Neural cell (in vitro differentiated cells): ENCODE measurements at regions not wholly inside any gene's neighbourhood (a gene's known extent, or its start where the extent isn't known, plus 50 kb on each side); places are given as distances from the start of the nearest gene placed in this dataset.
"Not testable (repeated sequence)": the region's sequence is repeated elsewhere in the genome, so short reads cannot be mapped to it uniquely, and the experiment has no call there.

Source experiments
- H2AFZ ChIP-seq: fragments of 200-600, 300-800 bp; sonication (generic), shearing (Covaris generic); 2 replicates; pipeline ENCODE4 v1.6.0; 2014; ENCODE audit warnings: low read depth, mild to moderate bottlenecking, antibody characterized with exemption, low read length, moderate library complexity
- H3F3A ChIP-seq: fragments of 200-600 bp; shearing (Covaris generic); 2 replicates; pipeline ENCODE4 v1.6.1; 2016; ENCODE audit warnings: mild to moderate bottlenecking, moderate library complexity, mixed read lengths, antibody characterized with exemption, low read length; ENCODE audit not compliant: insufficient read depth, poor library complexity, severe bottlenecking
- H3K27ac ChIP-seq: fragments of 200-600, 300-800 bp; sonication (generic), shearing (Covaris generic); 2 replicates; pipeline ENCODE4 v1.5.1; 2014; ENCODE audit warnings: mild to moderate bottlenecking, low read length, moderate library complexity
- H3K27me3 ChIP-seq: fragments of 300-800, 200-600 bp; sonication (generic), shearing (Covaris generic); 2 replicates; pipeline ENCODE4 v1.6.0; 2014; ENCODE audit warnings: mild to moderate bottlenecking, low read depth, low read length, moderate library complexity; ENCODE audit not compliant: insufficient read depth
- H3K36me3 ChIP-seq: fragments of 300-800, 200-600 bp; sonication (generic), shearing (Covaris generic); 2 replicates; pipeline ENCODE4 v1.5.1; 2014; ENCODE audit warnings: mild to moderate bottlenecking, antibody characterized with exemption, low read length, moderate library complexity; ENCODE audit not compliant: insufficient read depth
- H3K4me2 ChIP-seq: fragments of 300-800, 200-600 bp; sonication (generic), shearing (Covaris generic); 2 replicates; pipeline ENCODE4 v1.6.0; 2014; ENCODE audit warnings: mild to moderate bottlenecking, low read length
- H3K4me3 ChIP-seq: fragments of 300-800, 200-600 bp; sonication (generic), shearing (Covaris generic); 2 replicates; pipeline ENCODE4 v1.5.1; 2014; ENCODE audit warnings: mild to moderate bottlenecking, low read length, moderate library complexity
- H3K79me2 ChIP-seq: fragments of 200-600 bp; shearing (Covaris generic); replicated peaks from 2 replicates; pipeline ENCODE4 v1.6.0; 2014; ENCODE audit warnings: mild to moderate bottlenecking, low read length, moderate library complexity; ENCODE audit not compliant: insufficient read depth
- H3K9ac ChIP-seq: fragments of 300-800, 200-600 bp; sonication (generic), shearing (Covaris generic); 2 replicates; pipeline ENCODE4 v1.6.1; 2016; ENCODE audit warnings: mild to moderate bottlenecking, low read length, mixed read lengths
- H3K9me2 ChIP-seq: fragments of 200-600 bp; shearing (Covaris generic); 2 replicates; pipeline ENCODE4 v1.6.1; 2016; ENCODE audit warnings: mild to moderate bottlenecking, low read length, mixed read lengths; ENCODE audit not compliant: insufficient read depth
- H3K9me3 ChIP-seq: fragments of 200-600, 300-800 bp; sonication (generic), shearing (Covaris generic); 2 replicates; pipeline ENCODE4 v1.6.1; 2016; ENCODE audit warnings: mild to moderate bottlenecking, mixed run types, low read length, moderate library complexity, mixed read lengths
- H4K20me1 ChIP-seq: fragments of 200-600 bp; shearing (Covaris generic); 2 replicates; pipeline ENCODE4 v1.6.1; 2016; ENCODE audit warnings: mild to moderate bottlenecking, mixed run types; ENCODE audit not compliant: insufficient read depth
- EP300 ChIP-seq: fragments of 450-650 bp; conservative IDR thresholded peaks from 2 replicates; pipeline ENCODE4 v1.6.1; 2014; ENCODE audit warnings: antibody characterized with exemption, mild to moderate bottlenecking, moderate library complexity; ENCODE audit not compliant: poor library complexity, severe bottlenecking
- EZH2 ChIP-seq: fragments of 200-600, 300-800 bp; shearing (Covaris generic), sonication (generic); IDR thresholded peaks from 2 replicates; pipeline ENCODE4 v1.6.1; 2014; ENCODE audit warnings: antibody characterized with exemption, low read length, borderline replicate concordance, mild to moderate bottlenecking; ENCODE audit not compliant: insufficient read depth, poor library complexity, severe bottlenecking
- POLR2AphosphoS5 ChIP-seq: IDR thresholded peaks from 2 replicates; pipeline ENCODE4 v1.6.1; 2012
- RAD21 ChIP-seq: fragments of 450-650 bp; conservative IDR thresholded peaks from 2 replicates; pipeline ENCODE4 v1.6.1; 2014; ENCODE audit warnings: antibody characterized with exemption, mild to moderate bottlenecking, moderate library complexity
- SMC3 ChIP-seq: fragments of 450-650 bp; conservative IDR thresholded peaks from 2 replicates; pipeline ENCODE4 v1.6.1; 2014; ENCODE audit warnings: antibody characterized with exemption, mild to moderate bottlenecking, moderate library complexity; ENCODE audit not compliant: poor library complexity
- TAF1 ChIP-seq: IDR thresholded peaks from 2 replicates; pipeline ENCODE4 v1.6.1; 2012; ENCODE audit warnings: low read depth
- TF ChIP-seq, protein P1 (sequence below): IDR thresholded peaks from 2 replicates; pipeline ENCODE4 v1.6.1; 2012; ENCODE audit warnings: borderline replicate concordance
- TF ChIP-seq, protein P2 (sequence below): fragments of 450-650 bp; IDR thresholded peaks from 2 replicates; pipeline ENCODE4 v1.5.1; 2014; ENCODE audit warnings: antibody characterized with exemption, mild to moderate bottlenecking, moderate library complexity; ENCODE audit not compliant: poor library complexity, severe bottlenecking

DNA sequence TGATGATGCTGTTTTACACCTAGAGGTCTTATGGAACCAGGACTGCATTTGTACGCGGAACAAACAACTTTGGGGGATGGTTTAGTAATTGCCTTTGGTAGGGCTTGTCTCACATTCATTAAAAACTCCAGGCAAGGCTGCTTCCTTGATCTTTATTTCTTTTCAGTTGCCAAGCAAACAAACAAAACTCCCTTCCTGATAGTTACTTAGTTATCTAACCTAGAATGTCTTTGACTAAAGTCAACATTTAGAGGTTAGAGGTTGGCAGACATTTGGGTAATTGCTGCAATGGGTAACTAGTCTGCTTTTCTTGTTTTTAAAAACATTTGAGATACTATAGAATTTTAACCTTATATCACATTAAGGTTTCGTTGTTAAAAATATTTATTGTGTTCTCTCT lies 500.9 kb upstream of the PTBP2 start:
- TF ChIP-seq, protein P1, sequence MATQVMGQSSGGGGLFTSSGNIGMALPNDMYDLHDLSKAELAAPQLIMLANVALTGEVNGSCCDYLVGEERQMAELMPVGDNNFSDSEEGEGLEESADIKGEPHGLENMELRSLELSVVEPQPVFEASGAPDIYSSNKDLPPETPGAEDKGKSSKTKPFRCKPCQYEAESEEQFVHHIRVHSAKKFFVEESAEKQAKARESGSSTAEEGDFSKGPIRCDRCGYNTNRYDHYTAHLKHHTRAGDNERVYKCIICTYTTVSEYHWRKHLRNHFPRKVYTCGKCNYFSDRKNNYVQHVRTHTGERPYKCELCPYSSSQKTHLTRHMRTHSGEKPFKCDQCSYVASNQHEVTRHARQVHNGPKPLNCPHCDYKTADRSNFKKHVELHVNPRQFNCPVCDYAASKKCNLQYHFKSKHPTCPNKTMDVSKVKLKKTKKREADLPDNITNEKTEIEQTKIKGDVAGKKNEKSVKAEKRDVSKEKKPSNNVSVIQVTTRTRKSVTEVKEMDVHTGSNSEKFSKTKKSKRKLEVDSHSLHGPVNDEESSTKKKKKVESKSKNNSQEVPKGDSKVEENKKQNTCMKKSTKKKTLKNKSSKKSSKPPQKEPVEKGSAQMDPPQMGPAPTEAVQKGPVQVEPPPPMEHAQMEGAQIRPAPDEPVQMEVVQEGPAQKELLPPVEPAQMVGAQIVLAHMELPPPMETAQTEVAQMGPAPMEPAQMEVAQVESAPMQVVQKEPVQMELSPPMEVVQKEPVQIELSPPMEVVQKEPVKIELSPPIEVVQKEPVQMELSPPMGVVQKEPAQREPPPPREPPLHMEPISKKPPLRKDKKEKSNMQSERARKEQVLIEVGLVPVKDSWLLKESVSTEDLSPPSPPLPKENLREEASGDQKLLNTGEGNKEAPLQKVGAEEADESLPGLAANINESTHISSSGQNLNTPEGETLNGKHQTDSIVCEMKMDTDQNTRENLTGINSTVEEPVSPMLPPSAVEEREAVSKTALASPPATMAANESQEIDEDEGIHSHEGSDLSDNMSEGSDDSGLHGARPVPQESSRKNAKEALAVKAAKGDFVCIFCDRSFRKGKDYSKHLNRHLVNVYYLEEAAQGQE: no peak
- TF ChIP-seq SMC3 (no peak), RAD21 (no peak), EZH2 (no peak), EP300 (no peak), TAF1 (no peak), POLR2AphosphoS5 (no peak)
- TF ChIP-seq, protein P2, sequence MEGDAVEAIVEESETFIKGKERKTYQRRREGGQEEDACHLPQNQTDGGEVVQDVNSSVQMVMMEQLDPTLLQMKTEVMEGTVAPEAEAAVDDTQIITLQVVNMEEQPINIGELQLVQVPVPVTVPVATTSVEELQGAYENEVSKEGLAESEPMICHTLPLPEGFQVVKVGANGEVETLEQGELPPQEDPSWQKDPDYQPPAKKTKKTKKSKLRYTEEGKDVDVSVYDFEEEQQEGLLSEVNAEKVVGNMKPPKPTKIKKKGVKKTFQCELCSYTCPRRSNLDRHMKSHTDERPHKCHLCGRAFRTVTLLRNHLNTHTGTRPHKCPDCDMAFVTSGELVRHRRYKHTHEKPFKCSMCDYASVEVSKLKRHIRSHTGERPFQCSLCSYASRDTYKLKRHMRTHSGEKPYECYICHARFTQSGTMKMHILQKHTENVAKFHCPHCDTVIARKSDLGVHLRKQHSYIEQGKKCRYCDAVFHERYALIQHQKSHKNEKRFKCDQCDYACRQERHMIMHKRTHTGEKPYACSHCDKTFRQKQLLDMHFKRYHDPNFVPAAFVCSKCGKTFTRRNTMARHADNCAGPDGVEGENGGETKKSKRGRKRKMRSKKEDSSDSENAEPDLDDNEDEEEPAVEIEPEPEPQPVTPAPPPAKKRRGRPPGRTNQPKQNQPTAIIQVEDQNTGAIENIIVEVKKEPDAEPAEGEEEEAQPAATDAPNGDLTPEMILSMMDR: no peak
- Histone ChIP-seq H3K4me2 (no peak overlapping the region), H3K9me2 (no peaks in the 10 kb centered on the region), H3K4me3 (no peak overlapping the region), H2AFZ (no peak overlapping the region), H3F3A (no peaks in the 10 kb centered on the region), H3K9ac (no peak overlapping the region), H3K36me3 (no peaks in the 10 kb centered on the region), H3K79me2 (no peaks in the 10 kb centered on the region), H3K27ac (no peak overlapping the region), H4K20me1 (no peaks in the 10 kb centered on the region), H3K9me3 (no peaks in the 10 kb centered on the region), H3K27me3 (no peaks in the 10 kb centered on the region)

DNA sequence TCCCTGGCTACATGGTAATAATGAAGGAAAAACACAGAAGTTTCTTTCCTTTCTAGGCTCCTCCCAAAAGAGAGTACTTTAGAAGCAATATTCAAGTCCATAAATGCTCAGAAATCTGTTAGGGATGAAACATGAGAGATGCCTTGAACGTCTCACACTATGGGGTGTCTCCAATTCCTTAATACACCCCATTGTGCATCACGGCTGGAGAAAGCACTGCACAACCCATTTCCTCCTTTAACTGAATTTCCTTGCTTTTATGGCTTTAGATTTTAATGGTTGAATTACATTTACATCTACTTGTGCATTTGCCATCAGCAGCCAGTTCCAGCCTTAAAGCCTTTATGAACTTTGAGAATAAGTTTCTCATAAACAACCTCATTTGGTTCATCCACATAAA lies 498.9 kb upstream of the PTBP2 start:
- Histone ChIP-seq H3K9me2 (no peaks in the 10 kb centered on the region), H3F3A (no peaks in the 10 kb centered on the region), H3K4me2 (no peak overlapping the region), H3K27ac (no peak overlapping the region), H4K20me1 (no peaks in the 10 kb centered on the region), H3K79me2 (no peaks in the 10 kb centered on the region), H3K27me3 (no peaks in the 10 kb centered on the region), H3K36me3 (no peaks in the 10 kb centered on the region), H3K4me3 (no peak overlapping the region), H3K9ac (no peak overlapping the region), H3K9me3 (no peaks in the 10 kb centered on the region), H2AFZ (no peak overlapping the region)
- TF ChIP-seq, protein P1: no peak
- TF ChIP-seq POLR2AphosphoS5: no peak

DNA sequence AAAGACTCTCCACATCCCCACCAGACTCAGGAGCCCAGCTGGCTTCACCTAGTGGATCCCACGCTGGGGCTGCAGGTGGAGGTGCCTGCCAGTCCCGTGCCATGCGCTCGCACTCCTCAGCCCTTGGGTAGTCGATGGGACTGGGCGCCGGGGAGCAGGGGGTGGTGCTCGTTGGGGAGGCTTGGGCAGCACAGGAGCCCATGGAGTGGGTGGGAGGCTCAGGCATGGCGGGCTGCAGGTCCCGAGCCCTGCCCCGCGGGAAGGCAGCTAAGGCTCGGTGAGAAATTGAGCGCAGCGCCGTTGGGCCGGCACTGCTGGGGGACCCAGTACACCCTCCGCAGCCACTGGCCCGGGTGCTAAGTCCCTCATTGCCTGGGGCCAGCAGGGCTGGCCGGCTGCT lies 497.4 kb upstream of the PTBP2 start:
- H3K27me3 ChIP-seq, H3F3A ChIP-seq, H3K9me3 ChIP-seq, H3K79me2 ChIP-seq, H3K36me3 ChIP-seq, H3K9ac ChIP-seq, H3K9me2 ChIP-seq, H3K27ac ChIP-seq, H4K20me1 ChIP-seq, H3K4me2 ChIP-seq, H2AFZ ChIP-seq, H3K4me3 ChIP-seq: not testable (repeated sequence)
